ENCODE measurements at regions not wholly inside any gene's neighbourhood (a gene's known extent, or its start where the extent isn't known, plus 50 kb on each side); places are given as distances from the start of the nearest gene placed in this dataset.

- H3K27me3 ChIP-seq = no peaks in the 10 kb centered on the region
- no peak for TF ChIP-seq POLR2A (IDR thresholded peaks at IDR 0.05)
- TF ChIP-seq POLR2AphosphoS5 (IDR thresholded peaks at IDR 0.05) = no peak
- no peak for TF ChIP-seq CTCF (IDR thresholded peaks at IDR 0.05)
- no peak for TF ChIP-seq EP300 (IDR thresholded peaks at IDR 0.05)
- H3K4me3 ChIP-seq = no peak overlapping the region
- no peaks in the 10 kb centered on the region for H3K9me3 ChIP-seq
- peaks cover 0 to 11% (median 0%) of the 10 kb centered on the region in 3 donors for H3K4me1 ChIP-seq
- H3K36me3 ChIP-seq = no peaks in the 10 kb centered on the region
- ATAC-seq = no peak
- 69 to 86% methylated on average over 1 of the region's 1 CpG for WGBS, 2 donors (ENCODE audit: low coverage in 1 of 2)
- no peak overlapping the region for H3K27ac ChIP-seq
These were observed 420.4 kb upstream of the JAG1 start for GRCh38 chr20:11094196-11094595.

GRCh38 chr20:11094711-11095110, 420.9 kb upstream of the JAG1 start:
- Histone ChIP-seq H3K4me3 (no peak overlapping the region), H3K27me3 (no peaks in the 10 kb centered on the region), H3K9me3 (no peaks in the 10 kb centered on the region), H3K27ac (no peak overlapping the region), H3K36me3 (no peaks in the 10 kb centered on the region), H3K4me1 (peaks cover 0 to 11% (median 0%) of the 10 kb centered on the region in 3 donors)
- WGBS, 2 donors (ENCODE audit: low coverage in 1 of 2) = 47 to 63% methylated on average over 2 of the region's 2 CpGs
- no peak for ATAC-seq
- TF ChIP-seq POLR2A (IDR thresholded peaks at IDR 0.05) (no peak), EP300 (IDR thresholded peaks at IDR 0.05) (no peak), POLR2AphosphoS5 (IDR thresholded peaks at IDR 0.05) (no peak), CTCF (IDR thresholded peaks at IDR 0.05) (no peak)

GRCh38 chr20:11098888-11099287, 425.1 kb upstream of the JAG1 start:
- H3K36me3 ChIP-seq = no peaks in the 10 kb centered on the region
- ATAC-seq = no peak
- no peaks in the 10 kb centered on the region for H3K27me3 ChIP-seq
- no peak overlapping the region for H3K27ac ChIP-seq
- H3K4me3 ChIP-seq = no peak overlapping the region
- H3K4me1 ChIP-seq = no peaks in the 10 kb centered on the region
- TF ChIP-seq POLR2A (IDR thresholded peaks at IDR 0.05) = no peak
- no peak for TF ChIP-seq EP300 (IDR thresholded peaks at IDR 0.05)
- no peak for TF ChIP-seq POLR2AphosphoS5 (IDR thresholded peaks at IDR 0.05)
- TF ChIP-seq CTCF (IDR thresholded peaks at IDR 0.05) = no peak
- 33 to 73% methylated on average over 1 of the region's 1 CpG for WGBS, 2 donors (ENCODE audit: low coverage in 1 of 2)
- no peaks in the 10 kb centered on the region for H3K9me3 ChIP-seq

GRCh38 chr20:11101243-11101642, 427.4 kb upstream of the JAG1 start:
- ATAC-seq = no peak
- Histone ChIP-seq H3K27ac (no peak overlapping the region), H3K27me3 (no peaks in the 10 kb centered on the region), H3K4me1 (no peaks in the 10 kb centered on the region), H3K4me3 (no peak overlapping the region), H3K9me3 (no peaks in the 10 kb centered on the region), H3K36me3 (no peaks in the 10 kb centered on the region)
- WGBS, 2 donors (ENCODE audit: low coverage in 1 of 2) = 68 to 80% methylated on average over 2 of the region's 2 CpGs
- TF ChIP-seq POLR2AphosphoS5 (IDR thresholded peaks at IDR 0.05) = no peak
- TF ChIP-seq POLR2A (IDR thresholded peaks at IDR 0.05) = no peak
- TF ChIP-seq EP300 (IDR thresholded peaks at IDR 0.05) = no peak
- no peak for TF ChIP-seq CTCF (IDR thresholded peaks at IDR 0.05)

- no peak for ATAC-seq
- H3K36me3 ChIP-seq = no peaks in the 10 kb centered on the region
- H3K4me1 ChIP-seq = no peaks in the 10 kb centered on the region
- 86 to 92% methylated on average over 5 of the region's 7 CpGs for WGBS, 2 donors (ENCODE audit: low coverage in 1 of 2)
- TF ChIP-seq POLR2A (IDR thresholded peaks at IDR 0.05) (no peak), EP300 (IDR thresholded peaks at IDR 0.05) (no peak)
- no peaks in the 10 kb centered on the region for H3K9me3 ChIP-seq
- no peaks in the 10 kb centered on the region for H3K27me3 ChIP-seq
- H3K4me3 ChIP-seq = no peak overlapping the region
- H3K27ac ChIP-seq = no peak overlapping the region
These were observed 427.9 kb upstream of the JAG1 start for GRCh38 chr20:11101696-11102095.
